ENCODE measurements at regions not wholly inside any gene's neighbourhood (a gene's known extent, or its start where the extent isn't known, plus 50 kb on each side); places are given as distances from the start of the nearest gene placed in this dataset.

GRCh38 chr2:220664272-220665107 is 907.6 kb downstream of the EPHA4 start:
- no peaks in the 10 kb centered on the region for H3K9me2 ChIP-seq (replicated peaks; ENCODE audit: insufficient read depth)
- H3K4me1 ChIP-seq (ENCODE audit: insufficient read depth) = peaks cover 7% of the 10 kb centered on the region
- no peaks in the 10 kb centered on the region for H3K36me3 ChIP-seq (replicated peaks; ENCODE audit: insufficient read depth, low read depth)
- H3K79me2 ChIP-seq = no peaks in the 10 kb centered on the region
- no peaks in the 10 kb centered on the region for H4K20me1 ChIP-seq (ENCODE audit: insufficient read depth, poor library complexity, severe bottlenecking)
- no peak overlapping the region for H3K4me2 ChIP-seq
- H3K4me3 ChIP-seq = no peak overlapping the region
- H3K27ac ChIP-seq = no peak overlapping the region
- no peaks in the 10 kb centered on the region for H3K27me3 ChIP-seq
- no peak overlapping the region for H2AFZ ChIP-seq
- WGBS (ENCODE audit: low lambda C conversion rate, missing lambda C conversion rate) = 84% methylated on average over 8 of the region's 8 CpGs
- no peaks in the 10 kb centered on the region for H3K9me3 ChIP-seq (ENCODE audit: low read depth)
- DNase-seq (ENCODE audit: low spot score) = no peak
- TF ChIP-seq EZH2 (IDR thresholded peaks at IDR 0.05; ENCODE audit: borderline replicate concordance) (no peak), CTCF (IDR thresholded peaks at IDR 0.05; ENCODE audit: poor library complexity) (no peak), EZH2phosphoT487 (IDR thresholded peaks at IDR 0.05; ENCODE audit: low read depth, severe bottlenecking, unreplicated experiment) (no peak)

- 93% methylated on average over 3 of the region's 3 CpGs for WGBS (ENCODE audit: low lambda C conversion rate, missing lambda C conversion rate)
These were observed 907.0 kb downstream of the EPHA4 start for GRCh38 chr2:220665108-220665471.

GRCh38 chr2:220669324-220669723 is 902.8 kb downstream of the EPHA4 start:
- Histone ChIP-seq H3K4me2 (no peak overlapping the region), H2AFZ (no peak overlapping the region), H3K27me3 (no peaks in the 10 kb centered on the region), H3K9me2 (replicated peaks; ENCODE audit: insufficient read depth) (no peaks in the 10 kb centered on the region), H3K4me3 (no peak overlapping the region), H3K4me1 (ENCODE audit: insufficient read depth) (no peaks in the 10 kb centered on the region), H3K79me2 (no peaks in the 10 kb centered on the region), H3K36me3 (replicated peaks; ENCODE audit: insufficient read depth, low read depth) (no peaks in the 10 kb centered on the region), H3K9me3 (ENCODE audit: low read depth) (no peaks in the 10 kb centered on the region), H4K20me1 (ENCODE audit: insufficient read depth, poor library complexity, severe bottlenecking) (no peaks in the 10 kb centered on the region), H3K27ac (no peak overlapping the region)
- DNase-seq (ENCODE audit: low spot score) = no peak
- WGBS (ENCODE audit: low lambda C conversion rate, missing lambda C conversion rate) = 71% methylated on average over 4 of the region's 4 CpGs
- TF ChIP-seq CTCF (IDR thresholded peaks at IDR 0.05; ENCODE audit: poor library complexity) (no peak), EZH2 (IDR thresholded peaks at IDR 0.05; ENCODE audit: borderline replicate concordance) (no peak), EZH2phosphoT487 (IDR thresholded peaks at IDR 0.05; ENCODE audit: low read depth, severe bottlenecking, unreplicated experiment) (no peak)

More at GRCh38 chr2:220665108-220665471, 907.0 kb downstream of the EPHA4 start:
- Histone ChIP-seq H3K4me3 (no peak overlapping the region), H3K79me2 (no peaks in the 10 kb centered on the region), H3K9me3 (ENCODE audit: low read depth) (no peaks in the 10 kb centered on the region), H3K27me3 (no peaks in the 10 kb centered on the region), H3K36me3 (replicated peaks; ENCODE audit: insufficient read depth, low read depth) (no peaks in the 10 kb centered on the region), H3K4me2 (no peak overlapping the region), H3K4me1 (ENCODE audit: insufficient read depth) (peaks cover 5% of the 10 kb centered on the region), H3K9me2 (replicated peaks; ENCODE audit: insufficient read depth) (no peaks in the 10 kb centered on the region), H3K27ac (no peak overlapping the region), H2AFZ (no peak overlapping the region), H4K20me1 (ENCODE audit: insufficient read depth, poor library complexity, severe bottlenecking) (no peaks in the 10 kb centered on the region)
- no peak for DNase-seq (ENCODE audit: low spot score)
- TF ChIP-seq EZH2 (IDR thresholded peaks at IDR 0.05; ENCODE audit: borderline replicate concordance) (no peak), CTCF (IDR thresholded peaks at IDR 0.05; ENCODE audit: poor library complexity) (no peak), EZH2phosphoT487 (IDR thresholded peaks at IDR 0.05; ENCODE audit: low read depth, severe bottlenecking, unreplicated experiment) (no peak)

Measured in hepatocyte (in vitro differentiated cells).